OCI-M2 (cell line): ENCODE measurements at regions not wholly inside any gene's neighbourhood (a gene's known extent, or its start where the extent isn't known, plus 50 kb on each side); places are given as distances from the start of the nearest gene placed in this dataset.
A peak's percentile ranks its signal among the peaks of the same experiment; 100 is the strongest.

Source experiments
- DNase-seq: peaks from one replicate; lab custom pipeline; 2025; ENCODE audit not compliant: unreplicated experiment; lab: John Stamatoyannopoulos, UW

GRCh38 chr2:12964904-12965539, 248.3 kb downstream of the TRIB2 start:
- DNase-seq = no peak

- peak; percentile 8 for DNase-seq
Observed at GRCh38 chr2:12965540-12966269, 249.0 kb downstream of the TRIB2 start.

DNA sequence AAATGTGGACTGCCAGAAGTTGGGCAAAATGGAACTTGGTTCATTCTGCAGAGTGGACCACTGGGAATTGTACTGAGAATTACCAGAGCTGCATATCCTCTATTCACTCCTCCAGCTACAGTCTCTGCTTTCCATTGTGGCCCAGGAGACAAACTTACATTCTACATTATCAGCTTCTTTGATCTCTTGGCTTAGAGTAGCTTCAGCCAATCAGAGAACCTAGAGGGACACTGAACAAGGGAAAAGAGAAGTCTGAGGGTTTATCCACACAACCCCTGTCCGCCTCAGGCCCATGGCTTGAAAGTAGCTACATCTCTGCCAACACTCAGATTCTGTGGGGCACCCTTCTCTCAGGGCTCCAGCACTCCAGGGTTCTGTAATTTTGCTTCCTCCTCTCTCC, 251.1 kb downstream of the TRIB2 start:
- no peak for DNase-seq

GRCh38 chr2:12968399-12968798, 251.7 kb downstream of the TRIB2 start:
- no peak for DNase-seq

GRCh38 chr2:12970861-12971260, 254.1 kb downstream of the TRIB2 start:
- no peak for DNase-seq

GRCh38 chr2:12971581-12972365, 255.0 kb downstream of the TRIB2 start:
- DNase-seq = no peak

DNA sequence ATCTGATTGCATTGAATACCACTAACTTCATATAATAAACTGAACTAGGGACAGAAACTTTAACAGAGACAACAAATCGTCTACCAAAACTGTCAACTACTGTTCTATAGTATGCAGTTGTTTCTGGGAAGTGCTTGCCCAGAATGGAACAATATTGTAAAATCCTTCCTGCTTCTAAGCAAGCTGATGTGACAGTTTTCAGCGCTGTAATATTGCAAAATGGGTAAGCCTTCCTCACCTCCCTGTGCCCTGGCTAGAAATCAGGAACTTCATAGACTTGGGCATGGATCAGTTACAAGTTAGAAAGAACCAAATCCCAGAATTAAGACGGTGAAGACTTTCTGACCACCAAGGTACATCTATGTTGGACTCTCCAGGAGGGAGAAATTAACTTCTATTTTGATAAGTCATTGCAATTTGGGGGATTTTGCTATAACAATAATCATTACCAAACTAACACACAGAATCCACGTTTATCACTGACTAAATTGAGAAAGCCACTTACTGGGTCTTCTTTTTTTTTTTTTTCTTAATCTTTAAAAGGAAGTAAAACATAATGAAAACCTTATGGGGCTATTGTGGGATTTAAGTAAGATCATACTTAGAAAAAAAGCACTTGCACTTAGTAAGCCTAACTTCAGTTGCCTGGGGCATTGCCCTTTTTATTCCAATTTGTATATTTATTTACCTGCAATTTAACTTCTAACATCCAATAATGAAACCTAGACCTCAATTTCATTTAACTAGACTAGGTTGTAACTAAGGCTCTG, 261.5 kb downstream of the TRIB2 start:
- DNase-seq = no peak

GRCh38 chr2:12979066-12979465, 262.3 kb downstream of the TRIB2 start:
- DNase-seq = no peak

GRCh38 chr2:12980817-12981216, 264.1 kb downstream of the TRIB2 start:
- DNase-seq = no peak

DNA sequence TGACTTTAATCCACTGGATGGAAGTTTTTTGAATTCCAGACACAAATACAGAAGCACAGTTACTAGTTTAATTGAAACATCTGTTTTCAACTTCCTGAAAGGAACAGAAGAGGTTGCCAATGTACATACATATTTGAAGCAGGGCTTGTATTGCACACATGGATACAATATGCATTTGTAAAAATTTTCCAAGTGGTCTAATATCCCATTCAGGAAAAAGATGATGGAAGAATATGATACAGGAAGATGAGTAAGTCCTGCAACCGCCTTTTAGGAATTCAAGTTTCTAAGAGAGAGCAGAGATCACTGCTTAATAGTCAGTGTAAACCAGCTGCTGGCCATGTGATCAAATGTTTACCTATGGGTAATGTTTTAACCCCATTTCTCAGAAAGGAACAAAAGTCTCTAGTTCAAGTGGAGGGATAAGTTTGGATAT, 265.4 kb downstream of the TRIB2 start:
- no peak for DNase-seq

DNA sequence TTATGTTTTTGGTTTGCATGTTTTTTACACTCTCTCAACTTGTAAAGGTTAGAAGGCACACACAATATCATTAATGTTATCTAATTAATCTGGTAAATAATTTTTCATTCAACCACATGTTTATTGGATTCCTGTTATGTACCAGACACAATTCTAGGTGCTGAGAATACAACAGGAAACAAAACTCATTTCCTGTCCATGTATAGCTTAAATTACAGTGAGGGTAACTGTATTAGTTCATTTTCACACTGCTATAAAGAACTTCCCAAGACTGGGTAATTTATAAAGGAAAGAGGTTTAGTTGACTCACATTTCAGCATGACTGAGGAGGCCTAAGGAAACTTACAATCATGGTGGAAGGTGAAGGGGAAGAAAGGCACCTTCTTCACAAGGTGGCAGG, 270.5 kb downstream of the TRIB2 start:
- DNase-seq = no peak

- DNase-seq = no peak
Observed at GRCh38 chr2:12988279-12988678, 271.5 kb downstream of the TRIB2 start.

GRCh38 chr2:12990523-12990922, 273.8 kb downstream of the TRIB2 start:
- DNase-seq = no peak

DNA sequence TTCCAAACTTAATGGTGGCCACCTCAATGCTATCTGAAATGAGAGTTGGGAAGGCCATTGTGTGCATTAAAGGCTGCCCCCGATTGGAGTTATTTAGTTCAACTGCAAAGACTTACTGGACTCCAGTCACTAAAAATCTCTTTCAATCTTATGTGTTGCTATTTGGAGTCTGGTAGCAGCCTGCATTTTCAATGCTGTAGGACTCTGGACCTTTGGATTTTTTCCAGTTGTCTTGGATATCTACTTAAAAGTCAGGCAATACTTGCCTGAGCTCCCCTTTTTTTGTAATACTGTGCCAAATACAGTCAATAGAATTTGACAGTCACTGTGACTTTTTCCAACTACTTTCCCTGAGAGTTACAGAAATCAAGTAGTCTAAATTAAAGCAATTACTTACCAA, 281.9 kb downstream of the TRIB2 start:
- DNase-seq = no peak

DNA sequence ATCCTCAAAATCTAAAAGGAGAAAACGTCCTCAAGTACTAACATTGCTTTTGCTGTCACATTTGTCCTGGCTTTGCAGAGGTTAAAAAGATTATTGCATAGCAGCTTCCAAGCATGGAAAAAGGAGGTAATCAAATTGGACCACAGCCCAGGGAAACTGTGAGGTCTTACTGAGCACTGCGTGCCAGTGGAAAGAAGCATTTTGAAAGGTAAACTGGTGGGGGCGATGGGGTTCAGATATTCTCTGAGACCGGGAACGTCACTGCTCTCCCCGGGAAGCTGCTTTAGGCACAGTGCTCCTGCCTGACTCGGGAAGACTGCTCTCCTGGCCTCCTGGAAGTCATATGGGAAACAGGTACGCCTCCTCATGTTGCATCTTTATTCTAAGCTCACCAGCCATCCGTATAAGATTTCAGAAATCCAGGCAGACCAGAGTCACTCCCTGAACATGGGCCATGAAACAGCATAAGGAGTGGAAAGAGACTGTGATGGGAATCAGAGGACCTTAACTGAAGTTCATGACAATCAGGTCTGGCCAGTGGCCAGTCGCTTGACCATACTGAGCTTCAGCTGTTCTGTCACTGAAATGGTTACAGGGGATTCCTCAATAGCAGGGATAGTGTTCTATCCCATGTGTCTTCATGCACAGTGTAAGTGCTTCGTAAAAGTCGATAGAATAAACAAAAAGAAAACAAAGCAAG, 284.1 kb downstream of the TRIB2 start:
- DNase-seq = no peak

GRCh38 chr2:13001408-13001807, 284.7 kb downstream of the TRIB2 start:
- DNase-seq = no peak

DNA sequence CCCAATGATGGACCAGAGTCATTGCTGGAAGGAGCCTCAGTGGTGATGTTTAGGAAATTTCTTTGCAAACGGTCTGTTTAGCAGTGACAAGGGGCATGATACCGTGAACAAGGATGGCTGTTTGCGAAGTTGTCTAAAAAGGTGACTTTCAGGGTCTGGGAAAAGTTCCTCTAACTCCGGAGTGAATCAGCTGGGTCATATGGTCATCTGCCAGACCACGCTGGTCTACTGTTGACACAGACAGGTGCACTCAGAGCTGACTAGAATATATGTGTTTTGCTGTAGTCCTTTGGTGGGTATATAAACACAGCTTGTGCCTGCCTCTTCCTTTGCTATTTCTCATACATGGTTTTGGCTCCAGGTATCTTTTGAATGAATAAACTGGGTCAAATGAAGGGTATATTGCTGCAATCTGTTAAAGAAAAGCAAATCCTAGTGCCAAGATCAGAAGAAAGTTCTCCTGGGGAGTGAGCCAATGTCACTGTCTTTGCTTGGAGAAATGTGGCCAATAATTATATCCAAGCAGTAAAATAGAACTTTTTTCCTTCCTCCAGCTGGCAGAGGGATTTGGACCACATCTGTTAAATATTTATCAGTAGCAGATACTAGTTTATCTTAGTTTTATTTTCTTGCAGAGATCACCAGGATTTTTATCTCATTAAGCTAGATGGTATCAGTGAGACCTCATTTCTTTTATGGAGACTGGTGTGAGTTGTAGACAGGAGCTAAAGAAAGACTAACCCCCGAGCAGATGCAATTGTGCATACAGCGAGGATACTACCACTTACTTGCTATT, 286.0 kb downstream of the TRIB2 start:
- DNase-seq = no peak

- DNase-seq = no peak
Observed at GRCh38 chr2:13003500-13003899, 286.8 kb downstream of the TRIB2 start.

DNA sequence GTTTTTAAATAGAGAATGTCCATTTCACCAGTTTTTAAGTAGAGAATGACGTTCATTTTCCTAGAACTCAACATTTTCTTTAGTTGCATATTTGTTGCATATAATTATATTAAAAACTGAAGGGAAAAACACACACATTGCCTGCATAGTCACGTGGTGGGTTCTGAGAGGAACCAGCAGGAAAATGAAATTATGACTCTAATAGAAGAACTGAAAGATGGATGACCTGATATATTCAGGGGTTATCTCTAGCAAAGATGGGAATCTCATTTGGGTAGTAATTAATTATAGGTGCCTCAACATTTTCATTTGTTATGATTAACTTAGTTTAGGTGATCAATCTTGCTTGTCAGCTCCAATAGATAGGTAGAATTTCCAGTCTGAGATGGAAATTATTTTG, 288.3 kb downstream of the TRIB2 start:
- DNase-seq = no peak
